ENCODE measurements at regions not wholly inside any gene's neighbourhood (a gene's known extent, or its start where the extent isn't known, plus 50 kb on each side); places are given as distances from the start of the nearest gene placed in this dataset.

- TF ChIP-seq NFE2L2 (IDR thresholded peaks at IDR 0.05; ENCODE audit: low read depth, low read length) (no peak), RAD21 (IDR thresholded peaks at IDR 0.05; ENCODE audit: low read length) (no peak), CEBPB (IDR thresholded peaks at IDR 0.05; ENCODE audit: low read depth, low read length) (no peak), USF2 (IDR thresholded peaks at IDR 0.05; ENCODE audit: low read depth, low read length) (no peak), RFX5 (IDR thresholded peaks at IDR 0.05; ENCODE audit: low read depth, low read length) (no peak), ELK1 (IDR thresholded peaks at IDR 0.05; ENCODE audit: borderline replicate concordance, low read depth, low read length) (no peak), MAZ (IDR thresholded peaks at IDR 0.05; ENCODE audit: borderline replicate concordance, low read depth, low read length) (no peak), SMC3 (IDR thresholded peaks at IDR 0.05; ENCODE audit: low read depth, low read length) (no peak), FOS (IDR thresholded peaks at IDR 0.05; ENCODE audit: low read depth, low read length) (no peak), CTCF (conservative IDR thresholded peaks at IDR 0.05; ENCODE audit: low read depth, low read length) (no peak), BHLHE40 (IDR thresholded peaks at IDR 0.05; ENCODE audit: low read depth, low read length) (no peak), MXI1 (IDR thresholded peaks at IDR 0.05; ENCODE audit: borderline replicate concordance, low read depth, low read length) (no peak), POLR2A (IDR thresholded peaks at IDR 0.05; ENCODE audit: low read depth, low read length) (no peak)
- Histone ChIP-seq H3K23ac (ENCODE audit: low read depth, low read length) (no peak overlapping the region), H3K9ac (ENCODE audit: low read depth, low read length) (no peak overlapping the region), H2AFZ (replicated peaks; ENCODE audit: low read length, poor library complexity) (no peak overlapping the region), H2BK5ac (ENCODE audit: low read depth, low read length, poor library complexity, severe bottlenecking) (no peak overlapping the region), H3K27ac (ENCODE audit: insufficient read depth, low read length) (no peak overlapping the region), H3K4me3 (ENCODE audit: insufficient read depth, low read depth, low read length) (no peak overlapping the region), H2BK20ac (ENCODE audit: low read depth, low read length) (no peak overlapping the region), H2AK9ac (replicated peaks; ENCODE audit: low read depth, low read length, poor library complexity) (no peak overlapping the region), H2BK15ac (ENCODE audit: low read depth, low read length) (no peak overlapping the region), H3K56ac (ENCODE audit: extremely low read depth, insufficient read depth, low read length) (no peak overlapping the region), H3K4me2 (ENCODE audit: low read depth, low read length) (no peak overlapping the region), H2AK5ac (ENCODE audit: low read depth, low read length) (no peak overlapping the region), H4K8ac (ENCODE audit: low read depth in 2 of 2, low read length in 2 of 2) (no peak overlapping the region), H3K4me1 (ENCODE audit: control insufficient read depth, insufficient read depth, low read length) (no peaks in the 10 kb centered on the region), H3K9me1 (ENCODE audit: insufficient read depth, low read length) (no peaks in the 10 kb centered on the region), H4K5ac (ENCODE audit: low read depth, low read length) (no peak overlapping the region), H2BK120ac (ENCODE audit: low read depth, low read length) (no peak overlapping the region), H3K4ac (ENCODE audit: low read depth, low read length) (no peak overlapping the region), H3K79me1 (ENCODE audit: low read depth in 1 of 2, low read length in 2 of 2) (no peaks in the 10 kb centered on the region), H3K18ac (ENCODE audit: low read depth, low read length) (no peak overlapping the region), H3K14ac (replicated peaks; ENCODE audit: low read depth, low read length) (no peak overlapping the region), H3K9me3 (ENCODE audit: control insufficient read depth, insufficient read depth, low read length) (peaks cover 2% of the 10 kb centered on the region; the same call in 1 of the 2 replicates), H4K20me1 (ENCODE audit: insufficient read depth, low read length) (no peaks in the 10 kb centered on the region), H3K36me3 (ENCODE audit: control insufficient read depth, insufficient read depth, low read length) (no peaks in the 10 kb centered on the region), H3K27me3 (ENCODE audit: control insufficient read depth, insufficient read depth, low read length) (no peaks in the 10 kb centered on the region), H4K91ac (ENCODE audit: insufficient read depth, low read depth, low read length) (no peak overlapping the region)
- intact Hi-C loops (cut with micrococcal nuclease) (no loop called here), dilution Hi-C loops (cut with HindIII; ENCODE audit: low sequenced_read_pairs, unreplicated experiment) (no loop called here), in situ Hi-C loops (cut with MboI; ENCODE audit: low sequenced_read_pairs) (no loop called here)
- ChIA-PET CTCF (interaction anchor here (0.6 kb wide), 1 partner anchor 562 kb away, joined by 3 read pairs; no protein-coding TSS in a partner anchor), POLR2A (ENCODE audit: unreplicated experiment) (no interaction called here)
- no peak for DNase-seq
- BruUV-seq (replicated peaks) = no TSS peak
- ATAC-seq (ENCODE audit: low read depth) = no peak
These were observed 786.2 kb downstream of the SLITRK6 start for GRCh38 chr13:85013006-85013405.

Measured in IMR-90 (cell line).